Activated CD4-positive, CD25-positive, alpha-beta regulatory T cell treated with anti-CD3 and anti-CD28 coated beads, Interleukin-2, amount 50 U/mL, for 24 hours (primary cell): ENCODE measurements at regions not wholly inside any gene's neighbourhood (a gene's known extent, or its start where the extent isn't known, plus 50 kb on each side); places are given as distances from the start of the nearest gene placed in this dataset.
"Not testable (repeated sequence)": the region's sequence is repeated elsewhere in the genome, so short reads cannot be mapped to it uniquely, and the experiment has no call there.

Experiments used
- ATAC-seq, 2 donors: fragments of 150-1000 bp; cut with Tn5 transposase; one replicate each; pipeline ENCODE4 v1.10.0; 2021; ENCODE audit warnings: mild to moderate bottlenecking in 1 of 2, moderate library complexity in 1 of 2

DNA sequence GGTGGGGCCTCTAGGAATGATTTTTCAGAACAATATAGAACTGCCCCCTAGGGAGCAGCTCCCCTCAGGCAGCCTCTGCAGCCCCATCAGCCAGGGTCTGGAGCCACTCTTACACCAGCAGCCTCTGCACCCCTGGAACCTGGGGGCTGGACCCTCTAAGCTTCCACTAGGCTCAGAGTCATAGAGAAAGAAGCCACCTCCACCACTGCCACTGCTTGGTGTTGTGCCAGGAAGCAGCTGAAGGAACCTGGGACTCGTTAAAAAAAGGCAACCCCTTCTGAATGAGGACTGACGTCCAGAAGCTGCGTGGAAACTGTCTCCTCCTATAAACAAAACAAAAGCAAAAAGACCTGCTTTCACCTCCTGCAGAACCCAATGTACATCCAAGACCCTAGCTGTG is 98.1 kb upstream of the HS6ST1 start:
- no peak for ATAC-seq

DNA sequence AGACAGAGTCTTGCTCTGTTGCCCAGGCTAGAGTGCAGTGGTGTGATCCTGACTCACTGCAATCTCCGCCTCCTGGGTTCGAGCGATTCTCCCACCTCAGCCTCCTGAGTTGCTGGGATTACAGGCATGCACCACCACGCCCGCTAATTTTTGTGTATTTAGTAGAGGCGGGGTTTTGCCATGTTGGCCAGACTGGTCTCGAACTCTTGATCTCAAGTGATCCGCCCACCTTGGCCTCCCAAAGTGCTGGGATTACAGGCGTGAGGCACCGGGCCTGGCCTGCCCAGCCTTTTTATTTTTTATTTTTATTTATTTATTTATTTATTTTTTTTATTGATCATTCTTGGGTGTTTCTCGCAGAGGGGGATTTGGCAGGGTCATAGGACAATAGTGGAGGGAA is 98.6 kb upstream of the HS6ST1 start:
- ATAC-seq = not testable (repeated sequence)

DNA sequence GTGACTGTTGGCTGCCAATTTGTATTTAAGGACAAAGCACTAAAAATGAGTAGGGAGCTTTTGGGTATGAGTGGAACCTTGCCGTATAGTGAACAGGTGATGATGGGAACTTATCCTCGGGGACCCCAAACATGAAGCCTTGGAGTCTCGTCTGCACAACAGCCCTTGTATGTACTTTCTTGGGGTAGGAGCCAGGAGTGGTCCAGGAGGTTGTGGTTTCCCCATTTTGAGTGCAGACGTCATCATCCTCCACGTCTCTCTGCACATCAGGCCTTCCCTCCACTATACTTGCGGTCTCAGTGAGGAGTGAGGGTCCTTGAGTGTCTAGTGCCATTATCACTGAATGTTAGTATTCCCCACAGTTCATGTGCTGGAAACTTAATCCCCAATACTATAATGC is 101.5 kb upstream of the HS6ST1 start:
- ATAC-seq = no peak

DNA sequence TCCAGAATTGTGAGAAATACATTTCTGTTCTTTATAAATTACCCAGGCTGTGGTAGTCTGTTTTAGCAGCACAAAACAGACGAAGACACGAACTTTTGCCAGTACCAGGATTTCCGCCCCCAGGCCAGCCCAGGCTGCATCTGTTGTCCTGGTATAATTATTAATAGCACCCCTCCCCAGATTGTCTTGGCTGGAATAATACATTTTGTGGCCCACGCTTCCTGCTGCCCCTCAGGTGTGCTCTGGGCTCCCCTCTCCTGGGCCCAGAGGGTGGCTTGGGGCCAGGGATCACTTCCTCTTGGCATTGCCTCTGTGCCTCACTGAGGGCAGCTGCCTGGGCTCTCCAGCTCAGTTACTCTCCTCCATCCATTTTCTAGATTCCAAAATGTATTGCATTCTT is 102.1 kb upstream of the HS6ST1 start:
- no peak for ATAC-seq

DNA sequence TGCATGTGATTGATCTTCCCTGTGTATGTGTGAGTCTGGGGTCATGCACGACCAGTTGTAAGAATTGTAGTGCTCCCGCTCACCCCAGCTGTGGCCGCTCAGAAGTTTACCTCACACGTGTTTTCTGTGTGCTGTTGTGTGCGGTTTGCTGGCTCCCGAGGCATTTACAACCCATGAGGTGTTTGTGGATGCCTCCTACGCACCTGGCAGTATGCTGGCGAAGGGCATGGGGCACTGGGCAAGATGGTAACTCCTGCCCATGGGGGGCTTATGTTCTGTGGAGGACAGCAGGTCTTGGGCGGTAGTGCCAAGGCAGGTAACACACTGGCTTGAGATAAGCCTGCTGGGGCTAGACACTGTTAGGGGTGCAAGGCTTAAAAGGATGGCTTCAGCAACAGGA is 102.6 kb upstream of the HS6ST1 start:
- no peak for ATAC-seq

DNA sequence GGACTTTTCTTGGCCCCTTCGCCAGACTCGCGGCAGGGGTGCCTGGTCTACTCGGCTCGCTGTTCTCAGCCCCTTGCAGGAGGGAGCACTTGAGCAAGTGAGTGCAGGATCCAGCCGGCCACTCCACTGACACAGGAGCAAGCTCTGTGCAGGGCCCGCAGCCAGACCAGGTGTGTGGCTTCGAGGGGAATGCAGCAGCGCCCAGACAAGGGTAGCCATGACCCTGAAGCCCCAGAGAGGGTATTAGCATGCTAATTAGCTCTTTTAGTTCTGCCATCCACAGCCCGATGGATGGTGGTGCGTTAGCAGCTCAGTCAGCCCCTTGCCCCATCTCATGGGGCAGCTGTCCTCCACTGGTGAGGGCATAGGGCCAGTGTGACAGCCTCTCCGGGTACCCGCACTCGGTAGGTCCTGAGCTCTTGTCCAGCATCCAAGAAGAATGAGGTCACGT is 103.2 kb upstream of the HS6ST1 start:
- no peak for ATAC-seq

DNA sequence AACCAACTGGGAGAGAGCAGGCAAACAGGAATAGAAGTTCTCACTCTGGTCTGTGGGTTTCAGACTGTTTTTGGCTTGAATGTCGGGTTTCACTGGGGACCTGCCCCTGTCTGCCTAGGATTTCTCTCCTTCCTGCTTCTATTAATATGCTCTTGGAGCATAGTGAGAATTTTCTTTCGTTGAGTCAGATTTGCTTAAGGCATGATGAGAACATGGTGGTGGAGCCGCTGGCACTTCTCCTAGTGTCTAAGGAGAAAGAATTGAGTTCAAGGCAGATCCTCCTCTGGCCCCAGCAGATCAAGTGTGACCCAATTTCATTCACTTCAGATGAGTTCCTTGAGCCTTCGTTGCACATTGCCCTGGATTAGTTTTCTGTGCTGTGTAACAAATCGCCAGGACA is 103.9 kb upstream of the HS6ST1 start:
- no peak for ATAC-seq

DNA sequence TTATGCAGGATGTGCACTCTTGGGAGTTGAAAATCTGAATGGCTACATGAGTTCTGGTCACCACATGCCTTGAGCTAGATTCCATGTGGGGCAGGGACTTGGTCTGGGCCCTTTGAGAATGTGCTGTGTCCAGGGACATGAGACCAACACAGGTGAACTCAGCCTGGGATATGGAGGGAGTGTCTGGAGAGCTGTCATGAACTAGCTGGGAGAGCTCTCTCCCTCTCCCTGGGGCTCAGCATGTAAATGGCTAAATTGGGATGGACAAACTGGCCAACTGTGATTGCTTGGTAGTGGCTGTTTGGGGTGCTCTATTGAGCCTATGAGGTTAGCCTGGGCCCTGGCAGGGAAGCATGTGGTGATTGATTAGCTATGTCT is 105.1 kb upstream of the HS6ST1 start:
- ATAC-seq = no peak

DNA sequence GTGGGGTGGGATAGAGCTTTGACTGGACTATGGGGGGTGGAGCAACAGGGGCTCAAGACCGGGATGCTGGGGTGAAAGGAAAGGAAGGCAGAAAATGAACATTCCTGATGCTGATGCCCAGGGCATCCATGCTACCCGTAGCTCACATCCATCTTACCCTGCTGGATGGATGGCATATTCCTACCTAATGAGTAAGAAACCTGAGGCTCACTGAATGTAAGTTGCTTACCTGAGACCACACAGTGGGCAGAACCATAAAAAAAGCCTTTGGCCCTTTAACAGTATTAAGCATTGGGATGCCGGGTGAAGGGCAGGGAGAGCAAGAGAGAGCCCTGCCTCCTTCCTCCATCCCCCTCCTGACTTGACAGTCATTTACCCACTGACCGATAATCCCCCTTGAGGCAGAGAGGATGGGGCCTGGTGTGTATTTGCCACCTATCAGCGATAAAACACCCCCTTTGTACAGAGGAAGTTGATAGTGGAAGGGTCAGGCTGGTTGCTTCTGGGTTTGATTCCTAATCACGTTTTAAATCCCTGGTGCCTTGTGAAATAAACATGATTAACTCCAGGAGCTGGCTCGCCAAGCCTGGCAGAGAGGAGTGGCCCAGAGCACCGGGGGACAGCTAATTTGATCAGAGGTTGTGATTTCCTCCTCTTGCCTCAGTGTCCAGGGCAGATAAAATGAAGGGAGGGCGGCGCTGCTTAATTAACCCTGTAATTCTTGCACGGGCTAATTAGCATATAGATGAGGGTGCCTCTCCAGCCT is 105.9 kb upstream of the HS6ST1 start:
- no peak for ATAC-seq

DNA sequence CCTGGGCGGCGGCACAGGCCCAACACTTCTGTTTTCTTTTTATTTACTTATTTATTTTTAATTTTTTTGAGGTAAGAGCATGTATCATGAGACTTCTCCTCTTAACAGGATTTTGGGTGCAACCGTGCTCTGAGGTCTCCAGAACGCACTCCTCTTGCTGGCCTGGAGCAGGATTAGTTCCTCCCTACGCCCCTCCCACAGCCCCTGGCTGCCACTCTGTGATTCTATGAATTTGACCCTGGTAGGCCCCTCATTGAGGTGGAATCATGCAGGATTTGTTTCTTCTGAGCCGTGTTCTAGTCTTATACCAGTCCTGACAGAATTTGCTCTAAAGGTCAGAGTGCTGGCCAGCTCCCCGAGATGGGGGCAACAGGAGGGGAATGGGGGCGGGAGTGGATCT is 106.5 kb upstream of the HS6ST1 start:
- no peak for ATAC-seq

DNA sequence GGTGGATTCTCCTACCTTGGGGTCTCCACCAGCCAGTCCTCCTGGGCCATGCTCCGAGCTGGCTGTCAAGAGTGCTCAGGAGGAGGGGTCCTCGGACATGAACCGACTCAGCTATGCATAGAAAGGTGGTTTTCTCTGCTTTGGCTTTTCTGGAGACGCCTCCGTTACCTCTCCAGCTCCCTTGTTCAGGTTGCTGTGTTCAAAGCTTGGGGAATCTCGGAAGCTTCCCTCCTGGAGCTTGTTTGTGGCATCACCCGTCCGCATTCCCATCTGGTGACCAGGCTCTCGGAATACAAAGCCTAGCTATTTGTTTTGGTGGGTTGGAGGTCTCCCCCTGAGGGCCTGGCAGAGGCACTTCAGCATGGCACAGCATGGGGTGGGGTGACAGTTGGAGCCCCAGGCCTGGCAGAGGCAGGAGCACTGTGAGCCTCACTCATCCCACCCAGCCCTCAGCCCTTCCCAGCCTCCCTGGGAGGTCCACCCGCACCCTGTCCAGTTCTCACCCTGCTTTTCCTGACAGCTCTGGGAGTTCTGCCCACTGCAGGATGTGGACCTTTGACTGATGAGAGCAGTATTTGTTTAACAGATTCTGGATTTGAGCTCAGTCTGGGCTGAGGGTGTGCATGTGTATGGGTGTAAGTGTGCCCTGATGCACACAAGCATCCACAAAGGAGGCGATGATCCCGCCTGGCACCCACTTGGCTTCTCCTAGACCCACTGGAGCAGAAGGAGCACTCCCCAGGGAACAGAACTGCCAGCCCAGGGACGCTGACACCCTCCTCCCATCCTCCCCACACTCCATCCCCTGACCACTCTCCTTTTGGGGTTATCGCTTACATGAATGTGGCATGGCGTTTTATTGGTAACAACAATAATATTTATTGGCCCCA is 107.3 kb upstream of the HS6ST1 start:
- no peak for ATAC-seq

DNA sequence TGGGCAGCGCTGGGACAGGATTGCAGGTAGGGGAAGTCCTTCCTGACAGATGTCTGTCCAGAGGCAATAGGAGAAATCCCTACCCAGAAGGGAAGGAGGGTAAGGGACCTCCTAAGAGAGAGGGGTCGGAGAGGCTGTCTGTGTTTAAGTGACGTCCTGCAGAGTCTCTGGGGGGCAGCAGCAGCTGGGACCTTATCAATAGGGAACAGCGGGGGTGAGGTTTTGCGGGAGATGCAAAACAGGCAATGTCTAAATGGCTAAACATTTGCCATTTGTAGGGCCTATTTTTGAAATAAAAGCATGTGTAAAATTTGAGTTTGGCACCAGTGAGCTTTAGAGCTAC is 108.7 kb upstream of the HS6ST1 start:
- no peak for ATAC-seq

DNA sequence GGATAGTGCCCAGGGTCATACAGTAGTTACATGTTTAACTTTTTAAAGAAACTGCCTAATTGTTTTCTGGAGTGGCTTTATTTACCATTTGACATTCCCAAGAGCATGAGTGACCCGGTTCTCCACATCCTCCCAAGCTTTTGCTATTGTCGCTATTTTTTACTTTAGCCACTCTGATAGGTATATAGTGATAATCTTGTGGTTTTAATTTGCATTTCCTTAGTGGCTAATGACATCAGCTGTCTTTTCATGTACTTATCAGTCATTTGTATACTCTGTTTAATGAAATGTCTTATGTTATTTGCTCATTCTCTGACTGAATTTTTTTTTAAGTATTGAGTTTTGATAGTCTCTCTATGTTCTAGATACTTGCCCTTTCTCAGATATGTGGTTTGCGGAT is 109.7 kb upstream of the HS6ST1 start:
- no peak for ATAC-seq

DNA sequence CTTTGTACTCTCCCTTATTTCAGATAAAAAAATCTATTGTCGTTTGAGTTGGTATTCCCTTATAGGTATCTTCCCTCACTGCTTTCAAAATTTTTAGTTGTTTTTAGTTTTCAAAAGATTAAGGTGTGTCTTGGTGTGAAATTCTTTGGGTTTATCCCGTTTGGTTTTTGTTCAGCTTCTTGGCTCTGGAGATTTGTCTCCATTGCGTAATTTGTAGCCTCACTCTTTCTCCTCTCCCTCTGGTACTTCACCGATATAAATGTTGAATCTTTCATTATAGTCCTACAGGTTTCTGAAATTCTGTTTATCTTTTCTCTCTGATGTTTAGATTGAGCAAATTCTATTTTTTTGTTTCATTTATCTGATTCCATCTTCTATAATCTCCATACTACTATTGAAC is 113.8 kb upstream of the HS6ST1 start:
- no peak for ATAC-seq

DNA sequence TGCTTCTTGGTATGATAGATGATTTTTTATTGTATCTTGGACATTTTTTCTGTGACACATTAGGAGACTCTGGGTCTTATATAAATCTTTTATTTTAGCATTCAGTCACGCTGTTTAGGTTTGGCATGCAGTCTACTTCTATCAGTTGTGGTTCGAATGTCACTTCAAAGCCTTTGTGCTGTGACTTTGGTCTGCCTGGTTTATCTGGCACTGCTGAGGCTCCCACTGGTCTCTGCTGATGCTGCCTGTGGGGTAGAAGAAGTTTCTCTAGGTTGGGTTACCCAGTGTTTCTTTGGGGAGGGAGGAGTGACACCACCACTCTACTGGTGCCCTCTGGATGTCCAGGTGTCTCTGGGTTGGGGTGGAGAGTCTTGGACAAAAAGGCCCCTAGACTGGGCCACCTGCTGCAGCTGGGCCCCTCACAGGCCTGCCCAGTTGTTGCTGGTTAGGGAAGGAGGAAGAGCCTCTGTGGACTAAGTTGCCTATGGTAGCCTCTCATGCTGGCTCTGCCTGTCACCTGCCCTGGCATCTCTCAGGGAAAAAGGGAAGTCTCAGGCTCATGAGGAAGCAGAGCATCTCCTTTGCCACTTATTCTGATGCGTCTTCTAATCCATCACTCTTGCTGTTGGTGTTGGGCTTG is 115.4 kb upstream of the HS6ST1 start:
- ATAC-seq = no peak

DNA sequence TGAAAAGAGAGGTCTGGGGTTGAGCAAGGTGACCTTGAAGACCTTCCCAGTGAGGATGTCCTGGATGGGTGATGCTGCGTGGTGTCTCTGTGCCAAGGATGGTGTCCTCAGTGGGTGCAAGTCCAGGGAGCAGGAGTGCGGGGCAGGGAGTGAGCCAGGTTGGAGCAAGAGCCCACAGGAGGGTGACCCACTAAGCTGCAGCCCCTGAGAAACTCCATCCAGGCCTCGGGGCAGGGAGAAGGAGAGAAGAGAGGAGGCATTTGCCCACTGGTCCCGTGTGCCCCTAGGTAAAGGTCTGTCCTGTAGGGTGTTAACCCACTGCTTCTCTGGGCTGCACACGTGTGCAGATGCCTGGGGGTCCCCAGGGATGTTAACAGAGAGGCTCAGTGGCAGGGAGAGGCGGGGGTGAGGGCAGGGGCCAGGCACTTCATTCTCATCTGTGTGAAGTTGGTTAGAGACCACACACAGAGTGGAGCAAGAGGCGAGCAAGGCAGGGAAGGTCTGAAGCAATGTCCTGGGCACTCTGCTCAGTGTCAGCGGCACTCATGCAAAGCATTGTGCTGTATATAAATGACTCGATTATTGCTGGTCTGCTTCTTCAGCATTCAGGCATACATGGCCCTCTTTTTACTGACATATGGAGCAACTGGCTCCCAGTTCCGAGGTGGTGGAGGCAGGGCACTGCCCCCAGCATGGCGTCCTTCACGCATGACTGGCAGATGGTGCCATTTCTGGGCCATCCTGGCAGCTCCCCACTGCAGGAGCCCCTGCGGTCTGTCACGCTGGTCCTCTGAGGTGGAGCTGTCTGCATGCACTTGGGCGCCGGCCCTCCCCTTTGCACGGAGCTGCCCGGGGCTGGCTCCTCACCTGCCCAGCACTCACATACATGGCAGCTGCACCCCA is 117.2 kb upstream of the HS6ST1 start:
- ATAC-seq = no peak

DNA sequence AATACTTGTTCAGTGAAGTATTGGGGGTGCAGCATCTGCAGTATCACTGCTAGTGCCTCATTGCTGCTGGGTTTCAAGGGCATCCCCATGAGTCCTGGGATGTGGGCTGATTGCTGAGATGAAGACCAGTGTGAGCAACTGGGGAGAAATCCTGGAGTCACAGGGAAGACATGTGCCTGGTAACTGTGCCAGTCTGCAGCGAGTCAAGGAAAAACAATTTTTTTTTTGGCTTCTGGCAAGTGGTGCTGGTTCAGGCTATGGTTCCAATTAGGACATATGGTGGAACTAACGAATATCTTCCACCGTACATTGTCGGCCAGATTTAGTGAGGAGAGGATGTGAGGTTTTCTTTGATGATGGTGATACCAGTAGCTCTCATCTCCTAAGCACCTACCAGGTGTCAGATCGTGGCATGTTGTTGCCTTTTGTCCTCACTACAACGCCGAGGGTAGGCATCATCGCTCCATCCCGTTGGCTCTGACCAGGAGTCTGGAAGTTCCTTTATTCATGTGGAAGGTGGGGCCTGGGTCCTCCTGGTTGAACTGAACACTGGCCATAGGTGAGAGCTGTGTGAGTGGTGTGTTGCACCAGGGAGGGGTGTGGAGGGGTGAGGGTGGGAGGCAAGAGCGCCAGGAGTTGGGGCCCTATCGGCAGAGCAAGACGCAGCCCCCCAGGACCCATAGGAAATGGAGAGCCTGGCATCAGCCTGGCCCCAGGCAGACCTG is 118.0 kb upstream of the HS6ST1 start:
- ATAC-seq = no peak

DNA sequence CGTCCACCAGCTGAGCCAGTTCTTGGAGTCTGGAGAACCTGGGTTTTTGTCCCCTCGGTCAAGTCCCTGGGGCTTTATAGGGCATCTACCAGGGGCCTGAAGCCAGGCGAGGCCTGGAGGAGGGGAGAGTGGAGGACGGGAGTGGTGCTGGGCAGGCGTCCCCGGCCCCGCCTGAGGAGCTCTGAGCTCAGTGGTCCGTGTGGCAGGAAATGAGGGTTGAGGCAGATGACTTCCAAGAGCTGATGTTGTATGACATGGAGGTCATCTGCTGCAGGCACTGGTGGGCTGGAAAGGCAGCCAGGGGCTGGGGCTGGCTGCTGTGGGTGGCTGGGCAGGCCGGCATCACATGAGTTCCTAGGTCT is 118.5 kb upstream of the HS6ST1 start:
- no peak for ATAC-seq

DNA sequence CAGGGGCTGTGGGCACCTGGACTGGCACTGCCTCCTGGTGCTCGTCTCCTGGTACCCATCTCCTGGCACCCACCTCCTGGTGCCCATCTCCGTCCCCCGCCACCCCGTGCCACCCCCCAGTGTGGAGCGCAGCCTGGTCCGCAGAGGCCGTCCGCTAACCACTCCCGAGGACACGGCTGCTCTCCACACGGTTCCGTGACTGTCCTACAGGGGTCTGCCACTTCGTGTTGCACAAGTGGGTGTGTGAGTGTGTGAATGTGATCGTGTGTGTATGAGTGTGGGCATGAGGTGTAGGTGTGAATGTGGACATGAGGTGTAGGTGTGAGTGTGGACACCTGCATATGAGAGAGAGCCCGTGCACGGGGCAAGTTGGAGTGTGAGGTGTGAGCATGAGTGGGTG is 119.4 kb upstream of the HS6ST1 start:
- ATAC-seq = no peak

DNA sequence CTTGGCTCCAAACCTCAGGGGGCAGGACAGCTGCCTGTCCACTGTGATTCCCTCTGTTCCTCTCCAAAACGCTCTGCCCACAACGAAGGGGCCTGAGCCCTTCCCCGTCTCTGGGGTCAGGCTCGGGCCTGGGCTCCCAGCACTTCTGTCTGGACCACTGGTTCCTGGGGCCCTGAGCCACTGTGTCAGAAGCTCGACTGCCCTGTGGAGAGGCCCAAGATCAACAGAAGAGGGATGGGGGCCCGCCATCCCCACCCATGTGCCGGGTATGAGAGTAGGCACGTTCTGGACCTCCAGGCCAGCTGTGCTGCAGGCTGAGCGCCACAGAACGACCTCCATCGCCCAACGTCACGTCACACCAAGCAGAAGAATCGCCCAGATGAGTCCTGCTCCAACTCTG is 119.9 kb upstream of the HS6ST1 start:
- ATAC-seq = no peak

DNA sequence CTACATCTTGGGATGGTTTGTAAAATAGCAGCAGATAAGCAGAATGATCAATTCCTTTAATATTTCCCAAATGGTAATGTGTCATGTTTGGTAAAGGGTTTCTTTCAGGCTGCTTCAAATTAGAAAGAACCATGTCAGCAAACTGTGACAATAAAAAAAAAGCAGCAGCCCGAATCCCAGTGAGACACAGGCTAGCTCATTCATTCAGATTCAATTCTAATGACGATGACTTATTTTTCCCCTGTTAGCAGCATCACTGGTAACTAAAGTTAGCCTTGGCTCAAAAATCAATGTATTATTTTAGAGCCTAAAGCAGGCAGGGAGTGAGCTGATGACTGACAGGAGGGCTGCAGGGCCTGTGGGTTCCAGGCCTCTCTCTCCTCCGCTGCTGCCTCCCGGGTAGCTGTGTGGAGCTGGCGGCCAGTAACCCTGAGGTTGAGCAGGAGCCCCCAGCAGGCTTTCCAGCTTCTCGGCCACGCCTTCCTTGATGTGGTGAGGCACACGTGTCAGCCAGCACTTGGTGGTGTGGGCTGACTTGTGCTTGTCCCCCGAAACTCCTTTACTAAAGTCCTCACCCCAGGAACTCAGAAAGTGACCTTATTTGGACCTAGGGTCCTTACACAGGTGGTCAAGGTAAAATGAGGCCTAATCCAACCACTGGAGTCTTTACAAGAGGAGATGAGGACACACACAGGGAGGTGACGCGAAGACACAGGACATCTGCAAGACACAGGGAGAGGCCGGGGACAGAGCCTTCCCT is 120.5 kb upstream of the HS6ST1 start:
- ATAC-seq = no peak
